HG03108 (cell line): ENCODE measurements at regions not wholly inside any gene's neighbourhood (a gene's known extent, or its start where the extent isn't known, plus 50 kb on each side); places are given as distances from the start of the nearest gene placed in this dataset.

Source experiments
- ATAC-seq: cut with Tn5 transposase; IDR thresholded peaks from one replicate; pipeline ENCODE4 v1.9.1; 2021; ENCODE audit warnings: moderate library complexity; ENCODE audit not compliant: unreplicated experiment

DNA sequence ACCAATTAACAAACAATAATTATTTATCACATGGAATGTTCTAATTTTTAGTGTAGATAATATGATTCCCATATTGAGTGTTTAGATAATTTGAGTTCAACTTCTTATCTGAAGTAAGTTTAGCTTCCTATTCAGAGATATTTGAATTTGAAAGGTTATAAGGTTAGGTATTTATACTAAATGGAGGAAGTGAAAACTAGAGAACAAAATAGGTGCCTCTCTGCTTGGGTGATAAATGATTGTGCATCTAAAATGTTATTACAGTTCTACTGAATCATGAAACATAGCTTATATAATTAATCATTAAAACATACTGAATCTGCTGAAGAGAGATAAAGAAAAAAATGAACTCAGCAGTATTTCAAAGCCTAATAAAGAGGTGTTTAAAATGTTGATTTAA is 1174.3 kb downstream of the XPNPEP1 start:
- peak; percentile 55 for ATAC-seq

DNA sequence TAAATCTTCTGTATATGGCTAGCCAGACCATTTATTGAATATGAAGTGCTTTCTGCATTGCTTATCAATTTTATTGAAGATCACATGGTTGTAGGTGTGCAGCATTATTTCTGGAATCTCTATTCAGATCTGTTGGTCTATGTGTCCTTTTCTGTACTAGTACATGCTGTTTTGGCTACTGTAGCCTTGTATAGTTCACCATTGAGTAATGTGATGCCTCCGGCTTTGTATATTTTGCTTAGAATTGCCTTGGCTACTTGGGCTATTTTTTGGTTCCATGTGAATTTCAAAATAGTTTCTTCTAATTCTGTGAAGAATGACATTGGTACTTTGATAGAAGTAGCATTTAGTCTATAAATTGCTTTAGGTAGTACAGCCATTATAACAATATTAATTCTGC is 1187.2 kb downstream of the XPNPEP1 start:
- ATAC-seq, result no peak

DNA sequence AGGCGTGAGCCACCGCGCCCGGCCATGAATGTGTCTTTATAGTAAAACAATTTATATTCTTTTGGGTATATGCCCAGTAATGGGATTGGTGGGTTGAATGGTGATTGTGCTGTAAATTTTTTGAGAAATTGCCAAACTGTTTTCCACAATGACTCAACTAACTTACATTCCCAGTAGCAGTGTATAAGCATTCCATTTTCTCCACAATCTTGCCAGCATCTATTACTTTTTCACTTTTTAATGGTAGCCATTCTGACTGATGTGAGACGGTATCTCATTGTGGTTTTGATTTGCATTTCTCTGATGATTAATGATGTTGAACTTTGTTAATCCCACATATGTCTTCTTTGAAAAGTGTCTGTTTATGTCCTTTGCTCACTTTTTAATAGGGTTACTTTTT is 1187.9 kb downstream of the XPNPEP1 start:
- no peak for ATAC-seq

DNA sequence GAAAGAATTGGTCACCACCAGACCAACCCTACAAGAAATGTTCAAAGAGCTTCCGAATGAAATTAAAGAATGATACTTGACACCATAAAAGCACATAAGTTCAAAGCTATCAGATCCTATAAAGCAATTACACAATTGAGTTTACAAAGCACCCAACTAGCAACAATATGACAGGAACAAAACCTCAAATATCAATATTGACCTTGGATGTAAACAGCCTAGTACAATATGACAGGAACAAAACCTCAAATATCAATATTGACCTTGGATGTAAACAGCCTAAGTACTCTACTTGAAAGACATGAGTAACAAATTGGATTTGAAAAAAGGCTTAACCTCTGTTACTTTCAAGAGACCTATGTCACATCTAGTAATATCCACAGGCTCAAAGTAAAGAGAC is 1201.4 kb downstream of the XPNPEP1 start:
- no peak for ATAC-seq

DNA sequence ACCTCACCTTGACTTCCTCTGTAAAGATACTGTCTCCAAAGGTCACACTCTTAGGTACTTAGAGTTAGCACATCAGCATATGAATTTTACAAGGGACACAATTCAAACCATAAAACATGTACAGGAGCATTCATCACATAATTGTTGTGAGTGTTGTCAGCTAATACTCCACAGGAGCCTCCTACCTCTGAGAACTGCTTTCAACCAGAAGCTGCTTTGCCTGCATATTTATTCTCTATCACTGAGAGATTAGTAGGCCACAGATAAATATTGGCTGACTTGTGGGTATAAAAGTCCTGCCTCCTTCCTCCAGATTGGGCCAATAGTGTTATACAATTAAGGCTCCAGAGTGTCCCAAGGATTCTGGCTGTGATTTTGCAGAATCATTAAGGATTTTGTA is 1207.0 kb downstream of the XPNPEP1 start:
- no peak for ATAC-seq

DNA sequence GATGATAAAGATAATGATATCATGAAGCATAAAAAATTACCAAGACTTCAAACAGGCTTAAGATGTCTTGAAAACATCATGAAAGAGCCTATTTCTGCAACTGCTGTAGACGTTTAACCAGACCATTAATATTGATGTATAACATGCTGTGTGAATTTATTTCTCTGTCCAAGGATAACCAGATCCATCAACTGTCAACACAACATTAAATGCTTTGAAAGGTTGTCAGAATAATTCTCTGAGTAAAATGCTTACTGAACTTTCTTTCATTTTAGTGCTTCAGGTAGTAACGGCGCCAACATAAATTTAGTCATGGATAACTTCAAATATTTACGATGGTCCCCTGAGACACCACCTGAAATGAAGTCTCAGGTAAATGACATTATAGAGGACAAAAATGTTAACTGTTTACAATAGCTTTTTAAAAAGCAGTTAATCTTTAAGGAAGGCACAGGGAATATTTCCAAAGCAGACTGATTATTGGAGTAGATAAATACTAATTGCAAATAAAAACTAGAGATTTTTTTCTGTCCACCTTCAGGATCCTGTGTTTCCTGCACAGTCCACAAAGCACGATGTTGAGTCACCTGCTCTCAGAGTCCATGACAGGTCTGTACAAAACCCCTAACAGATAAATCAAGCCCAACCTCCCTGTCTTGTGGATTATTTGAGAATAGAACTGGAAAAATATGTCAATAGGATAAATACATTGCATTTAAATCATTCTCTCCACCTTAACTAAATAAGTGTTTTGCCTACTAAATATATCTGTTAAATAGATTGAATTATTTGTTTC is 1213.2 kb downstream of the XPNPEP1 start:
- no peak for ATAC-seq

DNA sequence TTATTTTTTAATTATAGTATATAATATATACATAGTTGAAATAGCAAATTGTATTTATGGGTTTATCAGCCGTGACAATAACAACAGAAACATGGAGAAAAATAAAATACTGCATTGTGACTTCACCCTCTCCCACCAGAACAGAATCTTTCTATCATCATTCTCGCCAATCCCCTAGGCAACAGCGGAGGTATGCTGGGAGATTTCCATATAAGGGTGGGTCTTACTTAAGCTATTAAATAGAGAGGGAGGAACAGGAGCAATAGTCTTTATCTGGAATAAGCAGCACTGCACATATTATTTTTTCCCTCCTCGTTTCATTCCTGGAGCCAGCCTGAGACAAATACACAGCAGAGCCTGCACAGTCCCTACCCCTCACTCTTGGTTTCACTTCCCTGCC is 1214.9 kb downstream of the XPNPEP1 start:
- no peak for ATAC-seq

DNA sequence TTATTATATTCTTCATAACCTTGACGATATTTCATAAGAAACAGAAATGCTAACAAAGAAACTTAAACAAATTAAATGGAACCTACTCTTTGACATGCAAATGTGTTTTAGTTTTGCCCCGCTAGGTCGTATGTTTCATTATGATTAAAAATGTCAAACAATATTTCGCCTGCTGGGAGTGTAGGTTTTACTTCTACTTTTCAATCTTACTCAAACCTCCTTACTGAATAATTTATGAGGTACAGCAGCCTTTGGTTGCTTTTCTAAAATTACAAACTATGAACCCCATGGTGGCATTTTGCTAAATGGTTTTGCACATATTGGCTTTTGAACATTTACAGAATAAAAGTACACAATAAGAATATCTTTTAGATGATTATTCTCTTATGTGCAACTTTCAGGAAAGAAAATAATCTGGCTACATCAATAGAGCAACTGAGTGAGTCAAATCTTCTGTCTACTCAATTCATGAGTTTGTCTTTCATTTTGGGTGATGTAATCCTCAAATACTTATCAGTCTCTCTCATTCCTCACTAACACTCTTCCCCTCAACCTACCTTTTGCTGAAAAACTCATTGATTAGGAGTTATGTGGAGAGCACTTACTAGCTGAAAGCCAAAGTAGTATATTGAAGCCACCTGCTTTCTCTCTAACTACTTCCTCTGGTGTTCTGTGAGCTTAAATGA is 1226.4 kb downstream of the XPNPEP1 start:
- peak; percentile 88 for ATAC-seq

DNA sequence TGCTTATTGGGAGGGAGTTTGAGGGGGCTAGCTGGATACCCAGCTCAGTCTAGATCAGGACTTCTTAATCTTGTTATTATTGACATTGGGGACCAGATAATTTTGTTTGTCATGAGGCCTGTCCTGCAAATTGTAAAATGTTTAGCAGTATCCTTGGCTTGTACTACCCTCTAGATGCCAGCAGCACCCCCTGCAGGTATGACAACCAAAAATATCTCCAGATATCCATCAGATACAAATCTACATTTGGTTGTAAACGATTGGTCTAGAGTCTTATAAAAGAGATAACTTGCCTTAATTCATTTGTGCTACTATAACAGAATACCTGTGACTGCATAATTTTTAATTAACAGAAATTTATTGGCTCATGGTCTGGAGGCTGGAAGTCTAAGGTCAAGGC is 1232.2 kb downstream of the XPNPEP1 start:
- ATAC-seq, result no peak

DNA sequence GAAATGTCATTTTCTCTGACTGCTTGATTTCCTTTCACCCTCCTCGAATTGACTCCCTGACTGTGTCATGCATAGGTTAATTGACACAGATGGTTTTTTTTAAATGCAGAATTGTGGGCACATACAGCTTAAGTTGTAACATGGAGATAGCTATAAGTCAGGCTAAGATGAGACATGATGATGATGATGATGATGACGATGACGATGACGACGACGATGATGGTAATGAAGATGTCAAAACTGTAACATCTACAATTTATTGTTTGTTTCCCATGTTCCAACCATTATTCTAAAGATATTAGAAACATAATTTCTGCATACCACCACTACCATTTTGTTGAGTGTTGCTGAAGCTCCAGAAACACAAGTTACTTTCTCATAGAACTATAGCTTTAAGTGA is 1232.8 kb downstream of the XPNPEP1 start:
- no peak for ATAC-seq

DNA sequence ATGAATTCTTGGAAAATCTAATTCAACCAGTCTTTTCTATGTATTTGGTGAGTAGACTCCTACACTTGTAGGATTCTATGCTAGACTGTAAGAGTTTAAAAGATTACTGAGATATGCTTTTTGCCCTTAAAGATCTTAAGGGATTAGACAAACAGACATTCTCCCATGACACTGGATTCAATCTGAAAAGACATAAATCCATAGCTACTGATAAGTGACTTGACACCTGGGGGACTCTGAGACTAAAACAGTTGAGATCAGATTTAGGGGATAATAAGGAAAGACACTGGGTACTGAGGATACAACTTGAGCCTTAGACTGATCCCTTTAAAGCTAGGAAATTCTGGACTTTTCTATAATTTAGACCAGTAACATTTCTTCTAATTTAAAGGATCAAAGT is 1233.4 kb downstream of the XPNPEP1 start:
- ATAC-seq, result no peak

DNA sequence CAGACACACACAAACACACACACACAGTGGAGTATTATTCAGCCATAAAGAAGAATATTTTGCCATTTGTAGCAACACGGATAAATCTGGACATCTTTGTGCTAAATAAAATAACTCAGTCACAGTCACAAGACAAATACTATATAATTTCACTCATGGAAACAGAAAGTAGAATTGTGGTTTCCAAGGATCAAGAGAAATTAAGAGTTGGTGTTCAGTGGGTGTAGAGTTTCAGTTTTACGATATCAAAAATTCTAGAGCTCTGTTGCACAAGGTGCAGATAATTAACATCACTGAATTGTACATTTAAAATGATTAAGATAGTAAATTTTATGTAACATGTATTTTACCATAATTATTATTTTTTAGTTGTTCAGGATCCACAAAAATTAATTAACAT is 1235.0 kb downstream of the XPNPEP1 start:
- ATAC-seq, result no peak

DNA sequence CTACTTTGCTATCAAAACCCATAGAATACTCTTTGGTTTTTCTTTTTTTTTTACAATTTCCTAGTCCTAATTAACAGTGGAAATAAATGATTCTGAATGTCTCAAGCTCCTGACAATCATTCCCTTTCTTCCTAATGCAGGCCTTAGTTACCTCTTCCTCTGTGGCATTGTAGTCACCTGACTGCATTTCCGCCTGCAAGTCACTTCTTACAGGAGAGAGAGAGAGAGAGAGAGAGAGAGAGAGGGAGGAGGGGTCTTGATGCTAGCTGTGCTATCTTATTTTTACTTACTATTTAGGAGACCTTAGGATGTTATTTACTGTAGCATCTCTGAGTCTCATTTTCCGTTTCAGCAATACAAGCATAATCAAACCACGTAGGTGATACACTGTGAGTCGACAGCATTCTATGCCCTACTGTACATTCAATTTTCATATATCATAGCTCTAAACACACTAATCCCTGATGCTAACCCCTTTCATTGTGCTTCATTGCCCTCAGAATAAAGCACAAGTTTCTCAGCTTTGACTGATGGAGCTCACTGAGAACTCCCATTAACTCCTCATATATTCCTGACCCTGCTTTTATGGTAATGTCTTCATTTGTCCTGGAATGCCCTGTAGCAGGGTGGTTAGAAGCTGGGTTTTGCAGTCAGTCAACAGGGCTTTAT is 1237.3 kb downstream of the XPNPEP1 start:
- ATAC-seq, result no peak

DNA sequence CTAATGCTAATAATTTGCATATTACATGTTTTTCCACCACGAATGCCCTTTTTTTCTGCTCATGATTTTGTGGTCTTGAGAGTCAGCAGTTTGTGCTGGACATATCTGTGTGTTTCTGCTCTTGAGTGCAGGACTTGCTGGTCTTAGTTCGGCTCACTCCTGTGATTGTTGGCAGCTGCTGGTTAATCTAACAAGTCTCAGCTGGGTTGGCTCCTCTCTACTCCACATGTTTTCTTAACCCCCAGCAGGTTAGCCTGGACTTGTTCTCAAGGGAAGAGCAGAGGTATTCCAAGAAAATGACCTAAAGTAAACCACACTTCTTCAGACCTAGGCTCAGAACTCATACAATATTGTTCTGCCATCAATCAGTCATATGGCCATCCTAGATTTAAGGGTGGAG is 1238.9 kb downstream of the XPNPEP1 start:
- no peak for ATAC-seq

DNA sequence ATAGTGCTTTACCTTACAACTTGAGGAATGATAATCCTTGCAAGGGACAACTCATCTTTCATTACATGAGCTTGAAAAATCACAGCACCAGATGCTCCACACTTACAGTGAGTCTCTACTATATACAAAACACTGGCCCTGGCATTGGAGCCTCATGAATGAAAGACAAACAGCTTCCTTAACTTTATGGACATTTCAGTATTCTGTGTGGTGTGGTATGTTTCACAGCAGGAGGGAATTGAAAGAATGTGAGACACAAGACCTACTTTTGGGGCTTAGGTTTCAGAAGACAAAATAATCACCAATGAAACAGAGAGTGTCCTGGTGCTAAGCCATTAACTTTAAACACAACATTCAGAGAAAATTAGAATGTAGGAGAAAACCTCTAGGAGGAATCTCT is 1249.6 kb downstream of the XPNPEP1 start:
- no peak for ATAC-seq

DNA sequence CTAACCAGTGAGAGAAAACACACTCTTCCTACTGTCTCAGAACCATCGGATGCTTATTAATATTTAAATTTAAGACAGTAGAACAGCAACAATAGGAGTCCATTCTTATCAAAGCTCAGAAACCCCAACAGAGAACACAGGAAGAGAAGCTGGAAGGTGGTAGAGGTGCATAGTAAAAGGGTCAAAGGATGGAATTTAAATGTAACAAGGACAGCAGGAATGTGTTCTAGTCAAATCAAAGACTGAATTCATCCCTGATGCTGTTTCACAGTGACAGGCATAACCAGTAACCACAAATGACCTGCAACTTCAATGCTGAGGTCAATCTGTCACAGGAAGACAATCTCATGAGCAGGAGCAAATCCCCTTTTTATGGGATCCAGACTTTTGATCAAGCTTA is 1259.7 kb downstream of the XPNPEP1 start:
- no peak for ATAC-seq

DNA sequence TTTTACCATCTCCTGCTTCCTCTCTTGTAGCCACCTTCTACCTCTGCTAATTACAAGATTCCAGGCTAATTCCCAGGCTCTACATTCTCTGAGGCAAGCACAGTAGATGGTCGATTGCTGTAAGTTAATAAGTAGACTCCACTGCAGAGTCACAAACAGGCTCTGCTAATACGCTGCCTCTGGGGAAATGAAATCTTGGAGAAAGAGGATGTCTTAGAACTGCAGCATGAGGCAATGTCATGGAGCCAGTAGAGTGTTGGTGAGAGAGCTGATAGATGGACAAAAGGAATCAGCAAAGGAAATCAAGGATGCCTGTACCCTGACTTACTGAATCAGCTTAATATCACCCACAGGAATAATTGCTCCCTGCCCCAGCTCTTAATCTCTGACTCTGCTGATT is 1260.3 kb downstream of the XPNPEP1 start:
- no peak for ATAC-seq

DNA sequence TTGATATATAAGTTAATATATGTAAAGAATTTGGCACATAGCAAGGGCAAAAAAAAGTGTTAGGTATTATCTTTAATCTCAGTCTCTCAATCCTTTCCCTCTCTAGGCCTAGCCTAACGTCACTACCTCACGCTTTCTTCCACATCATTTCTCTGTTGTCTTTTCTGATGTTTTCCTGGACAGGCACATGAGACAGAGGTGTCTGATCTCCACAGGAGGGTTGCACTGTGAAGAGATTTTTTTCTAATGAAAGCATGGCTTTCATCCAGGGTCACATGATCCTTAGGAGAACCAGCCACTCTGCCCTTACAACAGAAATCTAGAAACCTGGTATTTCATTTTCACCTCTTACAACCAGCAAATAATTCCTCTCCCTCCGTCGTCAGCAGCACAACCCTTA is 1268.3 kb downstream of the XPNPEP1 start:
- ATAC-seq, result no peak

DNA sequence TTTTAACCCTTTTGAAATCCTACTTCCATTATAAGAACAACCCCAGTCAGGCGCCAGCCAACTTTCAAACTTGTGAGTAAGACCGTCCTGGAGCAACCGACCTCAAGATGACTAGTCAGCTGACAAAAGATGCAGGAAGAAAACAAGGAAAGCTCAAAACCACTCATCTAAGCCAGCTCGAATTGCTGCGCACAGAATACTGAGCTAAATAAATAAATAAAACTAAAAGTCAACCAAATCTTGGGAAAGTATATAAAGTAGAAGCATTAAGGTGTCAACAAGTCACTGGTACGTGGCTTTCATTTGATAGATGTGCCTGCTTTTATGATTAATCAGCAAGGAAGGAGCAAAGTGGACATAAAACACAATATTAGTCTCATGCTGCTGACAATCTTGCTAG is 1269.8 kb downstream of the XPNPEP1 start:
- ATAC-seq, result no peak

DNA sequence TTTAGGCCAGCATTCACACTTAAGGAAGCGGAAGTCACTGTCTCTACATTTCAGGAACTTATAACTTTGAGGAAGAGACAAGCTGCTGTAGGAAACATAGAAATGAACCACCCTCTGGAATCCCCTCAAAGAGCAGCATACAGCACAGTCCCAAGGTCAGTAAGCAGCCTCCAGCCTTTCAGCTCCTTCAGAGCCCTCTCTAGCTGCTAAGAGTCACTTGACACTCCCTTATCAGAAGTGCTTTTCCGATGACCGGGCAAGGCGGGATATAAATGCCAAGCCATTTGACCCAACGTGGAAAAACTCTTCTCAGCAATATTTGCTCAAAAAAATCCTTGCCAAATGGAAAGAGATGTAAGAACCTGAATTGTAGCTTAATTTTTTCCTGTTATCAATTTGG is 1284.3 kb downstream of the XPNPEP1 start:
- no peak for ATAC-seq

DNA sequence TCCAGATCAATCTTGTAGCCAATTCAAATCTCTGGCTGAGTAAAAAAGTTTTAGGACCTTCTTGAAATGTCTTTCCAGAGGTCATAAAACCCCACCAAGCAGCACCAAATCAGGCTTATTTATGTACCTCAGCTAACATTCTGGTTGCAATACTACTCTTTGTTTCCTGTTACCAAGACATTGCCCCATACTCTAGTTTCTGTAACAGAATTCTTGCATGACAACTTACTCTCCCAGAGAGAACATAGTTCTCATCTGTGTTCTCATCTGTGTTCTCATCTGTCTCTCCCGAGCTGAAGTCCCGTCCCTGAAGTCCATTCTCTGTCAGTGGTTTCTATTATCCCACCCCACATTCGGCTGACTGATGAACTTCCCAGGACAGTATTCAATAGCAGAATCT is 1285.1 kb downstream of the XPNPEP1 start:
- ATAC-seq, result no peak

DNA sequence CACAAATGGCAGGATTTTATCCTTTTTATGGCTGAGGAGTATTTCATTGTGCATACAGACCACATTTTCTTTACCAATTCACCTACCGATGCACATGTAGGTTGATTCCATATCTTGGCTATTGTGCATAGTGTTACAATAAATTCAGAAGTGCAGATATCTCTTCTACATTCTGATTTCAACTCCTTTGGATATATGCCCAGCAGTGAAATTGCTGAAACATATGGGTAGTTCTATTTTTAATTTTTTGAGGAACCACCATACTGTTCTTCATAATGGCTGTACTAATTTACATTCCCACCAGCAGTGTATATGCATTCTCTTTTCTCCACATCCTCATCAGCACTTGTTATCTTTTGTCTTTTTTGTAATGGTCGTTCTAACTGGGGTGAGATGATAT is 1290.3 kb downstream of the XPNPEP1 start:
- no peak for ATAC-seq
